SK-N-SH (cell line): ENCODE measurements at regions not wholly inside any gene's neighbourhood (a gene's known extent, or its start where the extent isn't known, plus 50 kb on each side); places are given as distances from the start of the nearest gene placed in this dataset.

Experiments
- CTCF ChIA-PET: fragments of 300-600, 350-600 bp; formaldehyde crosslinking; extraction: SDS; loops from one replicate; lab custom pipeline; 2021; lab: Yijun Ruan, JAX
- POLR2A ChIA-PET: fragments of 350-600 bp; sonication (Branson Sonifier 250); formaldehyde crosslinking; extraction: SDS; loops from one replicate; lab custom pipeline; 2020; ENCODE audit warnings: antibody characterized with exemption, inconsistent platforms; lab: Yijun Ruan, JAX
- DNase-seq: peaks from one replicate; pipeline ENCODE4 v3.0.0; 2012
- H2AFZ ChIP-seq: fragments of 200-600 bp; sonication (generic); 2 replicates; pipeline ENCODE4 v1.8.1; 2016; ENCODE audit warnings: antibody characterized with exemption, mild to moderate bottlenecking, low read depth
- H3F3A ChIP-seq: fragments of 200-600 bp; sonication (generic); replicated peaks from 2 replicates; pipeline ENCODE3; 2016; ENCODE audit warnings: antibody characterized with exemption, mild to moderate bottlenecking; ENCODE audit not compliant: insufficient read depth
- H3K27ac ChIP-seq, 2 experiments: fragments of 200-500 bp in 1 of 2; fragments of 200-600 bp in 1 of 2; sonication (Bioruptor generic) in 1 of 2; sonication (generic), shearing (Covaris generic) in 1 of 2; 2 replicates each; pipeline versions ENCODE4 v1.5.1 to v1.6.1; 2014 to 2016; ENCODE audit warnings: low read depth in 2 of 2, inconsistent platforms in 1 of 2, low read length in 1 of 2, mild to moderate bottlenecking in 1 of 2, mixed read lengths in 1 of 2
- H3K27me3 ChIP-seq: fragments of 200-600 bp; sonication (generic), shearing (Covaris generic); 2 replicates; pipeline ENCODE4 v1.6.1; 2016; ENCODE audit warnings: mixed run types; ENCODE audit not compliant: insufficient read depth
- H3K36me3 ChIP-seq, 2 experiments: fragments of 200-500 bp in 1 of 2; fragments of 200-600 bp in 1 of 2; sonication (Bioruptor generic) in 1 of 2; sonication (generic) in 1 of 2; replicated peaks in 1 of 2; 2 replicates each; pipeline versions ENCODE3 to v1.5.1; 2014 to 2016; ENCODE audit warnings: low read length in 1 of 2, mild to moderate bottlenecking in 1 of 2; ENCODE audit not compliant: insufficient read depth in 2 of 2, control insufficient read depth in 1 of 2
- H3K4me1 ChIP-seq, 2 experiments: fragments of 200-500 bp in 1 of 2; fragments of 200-600 bp in 1 of 2; sonication (Bioruptor generic) in 1 of 2; sonication (generic), shearing (Covaris generic) in 1 of 2; 2 replicates each; pipeline versions ENCODE4 v1.5.1 to v1.6.1; 2014 to 2016; ENCODE audit warnings: low read depth in 1 of 2, low read length in 1 of 2, mixed run types in 1 of 2; ENCODE audit not compliant: insufficient read depth in 2 of 2, control insufficient read depth in 1 of 2
- H3K4me2 ChIP-seq: fragments of 200-600 bp; sonication (generic), shearing (Covaris generic); 2 replicates; pipeline ENCODE4 v1.6.1; 2017; ENCODE audit warnings: mixed run types
- H3K4me3 ChIP-seq, 2 experiments: fragments of 200-500 bp in 1 of 2; fragments of 200-600 bp in 1 of 2; sonication (Bioruptor generic) in 1 of 2; sonication (generic), shearing (Covaris generic) in 1 of 2; 2 replicates each; pipeline versions ENCODE4 v1.5.1 to v1.8.1; 2014 to 2016; ENCODE audit warnings: low read depth in 2 of 2, inconsistent platforms in 1 of 2, low read length in 1 of 2, mild to moderate bottlenecking in 1 of 2, mixed read lengths in 1 of 2, moderate library complexity in 1 of 2
- H3K79me2 ChIP-seq: fragments of 200-600 bp; sonication (generic); 2 replicates; pipeline ENCODE4 v1.8.1; 2017; ENCODE audit warnings: mild to moderate bottlenecking; ENCODE audit not compliant: insufficient read depth
- H3K9ac ChIP-seq: fragments of 200-600 bp; sonication (generic); 2 replicates; pipeline ENCODE4 v1.6.1; 2017; ENCODE audit warnings: mixed run types
- H3K9me2 ChIP-seq: fragments of 200-600 bp; sonication (generic); 2 replicates; pipeline ENCODE4 v1.6.1; 2017; ENCODE audit warnings: mixed run types
- H3K9me3 ChIP-seq: fragments of 200-600 bp; sonication (generic); 2 replicates; pipeline ENCODE4 v1.6.1; 2017; ENCODE audit warnings: mixed run types, mild to moderate bottlenecking, moderate library complexity
- H4K20me1 ChIP-seq: fragments of 200-600 bp; sonication (generic); 2 replicates; pipeline ENCODE4 v1.6.1; 2017; ENCODE audit warnings: mild to moderate bottlenecking, mixed run types; ENCODE audit not compliant: insufficient read depth
- CHD2 ChIP-seq: fragments of 150-350 bp; IDR thresholded peaks from 2 replicates; pipeline ENCODE4 v1.6.1; 2018; ENCODE audit warnings: low read length; ENCODE audit not compliant: partially characterized antibody
- ELF1 ChIP-seq: IDR thresholded peaks from 2 replicates; pipeline ENCODE4 v1.4.0; 2012
- FOXJ3 ChIP-seq: sonication (generic); formaldehyde crosslinking; IDR thresholded peaks from 2 replicates; pipeline ENCODE4 v1.5.1; 2020; ENCODE audit warnings: mild to moderate bottlenecking, missing genetic modification reagents
- FOXM1 ChIP-seq: IDR thresholded peaks from 2 replicates; pipeline ENCODE4 v1.4.0; 2012; ENCODE audit warnings: low read depth, mild to moderate bottlenecking
- GABPA ChIP-seq: IDR thresholded peaks from 2 replicates; pipeline ENCODE4 v1.4.0; 2012; ENCODE audit warnings: low read depth, mild to moderate bottlenecking
- GATA2 ChIP-seq: sonication (generic); formaldehyde crosslinking; IDR thresholded peaks from 2 replicates; pipeline ENCODE4 v1.5.0; 2020; ENCODE audit warnings: mild to moderate bottlenecking, missing genetic modification reagents
- JUND ChIP-seq: IDR thresholded peaks from 2 replicates; pipeline ENCODE4 v1.4.0; 2012
- MEF2A ChIP-seq: IDR thresholded peaks from 2 replicates; pipeline ENCODE4 v1.4.0; 2012; ENCODE audit warnings: low read depth, borderline replicate concordance
- NFIC ChIP-seq: IDR thresholded peaks from 2 replicates; pipeline ENCODE4 v1.4.0; 2012; ENCODE audit warnings: borderline replicate concordance
- RAD21 ChIP-seq: IDR thresholded peaks from 2 replicates; pipeline ENCODE4 v1.6.1; 2012; ENCODE audit warnings: mild to moderate bottlenecking, low read length
- RFX5 ChIP-seq: IDR thresholded peaks from 2 replicates; pipeline ENCODE4 v1.6.1; 2012; ENCODE audit warnings: mild to moderate bottlenecking, improper control_type of control experiment, low read length
- RXRA ChIP-seq: IDR thresholded peaks from 2 replicates; pipeline ENCODE4 v1.4.0; 2012; ENCODE audit warnings: low read depth, mild to moderate bottlenecking, borderline replicate concordance
- SIN3A ChIP-seq: IDR thresholded peaks from 2 replicates; pipeline ENCODE4 v1.6.1; 2012; ENCODE audit warnings: low read depth, mild to moderate bottlenecking, low read length, moderate library complexity, borderline replicate concordance
- TEAD4 ChIP-seq: IDR thresholded peaks from 2 replicates; pipeline ENCODE4 v1.4.0; 2012; ENCODE audit warnings: mild to moderate bottlenecking, borderline replicate concordance; ENCODE audit not compliant: insufficient read depth
- WGBS: methylation state at CpG from one replicate; pipeline ENCODE4 v1.1.6; 2017; ENCODE audit warnings: low lambda C conversion rate; 5-methylcytosine and 5-hydroxymethylcytosine counted together
- TF ChIP-seq, protein P1 (sequence below): IDR thresholded peaks from 2 replicates; pipeline ENCODE4 v1.6.1; 2012; ENCODE audit warnings: mild to moderate bottlenecking, low read depth, low read length, moderate library complexity
- TF ChIP-seq, protein P2 (sequence below): fragments of 150-350 bp; IDR thresholded peaks from 2 replicates; pipeline ENCODE4 v1.6.1; 2017; ENCODE audit warnings: antibody characterized with exemption, low read length, low read depth, borderline replicate concordance
- TF ChIP-seq, protein P3 (sequence below): IDR thresholded peaks from 2 replicates; pipeline ENCODE4 v1.4.0; 2012; ENCODE audit warnings: low read depth
- TF ChIP-seq, protein P4 (sequence below): fragments of 200-600 bp; sonication (generic); IDR thresholded peaks from 2 replicates; pipeline ENCODE4 v1.6.1; 2017; ENCODE audit warnings: antibody characterized with exemption, mild to moderate bottlenecking, moderate library complexity

DNA sequence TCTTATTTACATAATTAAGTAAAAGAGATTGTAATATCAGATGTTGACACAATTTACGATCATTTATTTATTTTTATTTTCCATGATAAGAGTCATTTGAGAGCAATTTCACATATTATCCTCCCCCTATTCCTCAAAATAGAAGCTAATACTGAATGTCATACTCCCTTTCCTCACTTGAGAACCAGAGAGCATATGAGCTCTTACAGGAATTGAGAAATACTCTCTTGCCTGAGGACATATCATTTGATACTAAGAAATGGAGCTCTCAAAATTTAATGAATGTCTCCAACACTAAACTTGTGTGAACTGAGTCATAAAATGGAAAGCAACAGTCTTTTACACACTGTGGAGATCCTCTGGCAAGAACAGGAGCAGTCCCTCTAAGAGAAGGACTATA lies 68.5 kb upstream of the CHST9 start:
- Histone ChIP-seq H3K4me2 (no peak overlapping the region), H3K27me3 (no peaks in the 10 kb centered on the region), H3F3A (no peaks in the 10 kb centered on the region), H2AFZ (no peak overlapping the region)
- DNase-seq: no peak
- TF ChIP-seq FOXM1: no peak
- no peak for TF ChIP-seq CHD2
- TF ChIP-seq, all 33 proteins: peak for 0
- H3K36me3 ChIP-seq: no peaks in the 10 kb centered on the region
- ChIA-PET POLR2A (no interaction called here), CTCF (interaction anchor here (1.0 to 1.4 kb wide), 4 partner anchors 12 to 248 kb away, joined by 3 read pairs; no protein-coding TSS in a partner anchor)
- no peaks in the 10 kb centered on the region for H3K9me2 ChIP-seq
- no peaks in the 10 kb centered on the region for H4K20me1 ChIP-seq
- H3K4me1 ChIP-seq: no peaks in the 10 kb centered on the region
- H3K79me2 ChIP-seq: no peaks in the 10 kb centered on the region
- 46% methylated on average over 1 of the region's 1 CpG for WGBS
- H3K9me3 ChIP-seq: no peaks in the 10 kb centered on the region
- no peak overlapping the region; a peak in 1 of 4 replicates for H3K27ac ChIP-seq
- H3K9ac ChIP-seq: no peak overlapping the region
- no peak overlapping the region for H3K4me3 ChIP-seq

DNA sequence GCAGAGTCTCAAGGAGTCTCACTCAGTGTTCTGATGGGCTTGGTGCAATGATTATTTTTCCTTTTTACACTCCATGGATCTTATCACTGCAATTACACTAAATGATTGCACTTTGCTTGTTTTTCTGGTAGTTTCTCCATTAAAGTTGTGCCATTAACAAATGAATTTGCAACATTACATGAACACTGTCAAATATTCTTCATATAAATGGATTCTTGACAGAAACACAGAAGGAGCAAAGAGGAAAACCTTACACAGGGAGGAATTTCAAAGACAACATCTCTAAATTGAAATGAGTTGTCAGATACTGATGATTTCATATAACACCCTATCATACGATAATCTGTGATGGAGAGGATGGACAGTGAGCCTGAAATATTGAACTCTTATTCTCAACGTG lies 65.4 kb upstream of the CHST9 start:
- Histone ChIP-seq H3K4me1 (no peaks in the 10 kb centered on the region), H3F3A (no peaks in the 10 kb centered on the region), H3K4me2 (no peak overlapping the region), H3K27me3 (no peaks in the 10 kb centered on the region), H3K9me3 (no peaks in the 10 kb centered on the region), H3K9me2 (no peaks in the 10 kb centered on the region), H4K20me1 (no peaks in the 10 kb centered on the region), H3K27ac (no peak overlapping the region), H3K9ac (no peak overlapping the region), H3K4me3 (no peak overlapping the region), H2AFZ (no peak overlapping the region), H3K79me2 (no peaks in the 10 kb centered on the region), H3K36me3 (no peaks in the 10 kb centered on the region)
- 32% methylated on average over 2 of the region's 2 CpGs for WGBS
- ChIA-PET POLR2A (no interaction called here), CTCF (no interaction called here)
- no peak for DNase-seq
- TF ChIP-seq, protein P1, sequence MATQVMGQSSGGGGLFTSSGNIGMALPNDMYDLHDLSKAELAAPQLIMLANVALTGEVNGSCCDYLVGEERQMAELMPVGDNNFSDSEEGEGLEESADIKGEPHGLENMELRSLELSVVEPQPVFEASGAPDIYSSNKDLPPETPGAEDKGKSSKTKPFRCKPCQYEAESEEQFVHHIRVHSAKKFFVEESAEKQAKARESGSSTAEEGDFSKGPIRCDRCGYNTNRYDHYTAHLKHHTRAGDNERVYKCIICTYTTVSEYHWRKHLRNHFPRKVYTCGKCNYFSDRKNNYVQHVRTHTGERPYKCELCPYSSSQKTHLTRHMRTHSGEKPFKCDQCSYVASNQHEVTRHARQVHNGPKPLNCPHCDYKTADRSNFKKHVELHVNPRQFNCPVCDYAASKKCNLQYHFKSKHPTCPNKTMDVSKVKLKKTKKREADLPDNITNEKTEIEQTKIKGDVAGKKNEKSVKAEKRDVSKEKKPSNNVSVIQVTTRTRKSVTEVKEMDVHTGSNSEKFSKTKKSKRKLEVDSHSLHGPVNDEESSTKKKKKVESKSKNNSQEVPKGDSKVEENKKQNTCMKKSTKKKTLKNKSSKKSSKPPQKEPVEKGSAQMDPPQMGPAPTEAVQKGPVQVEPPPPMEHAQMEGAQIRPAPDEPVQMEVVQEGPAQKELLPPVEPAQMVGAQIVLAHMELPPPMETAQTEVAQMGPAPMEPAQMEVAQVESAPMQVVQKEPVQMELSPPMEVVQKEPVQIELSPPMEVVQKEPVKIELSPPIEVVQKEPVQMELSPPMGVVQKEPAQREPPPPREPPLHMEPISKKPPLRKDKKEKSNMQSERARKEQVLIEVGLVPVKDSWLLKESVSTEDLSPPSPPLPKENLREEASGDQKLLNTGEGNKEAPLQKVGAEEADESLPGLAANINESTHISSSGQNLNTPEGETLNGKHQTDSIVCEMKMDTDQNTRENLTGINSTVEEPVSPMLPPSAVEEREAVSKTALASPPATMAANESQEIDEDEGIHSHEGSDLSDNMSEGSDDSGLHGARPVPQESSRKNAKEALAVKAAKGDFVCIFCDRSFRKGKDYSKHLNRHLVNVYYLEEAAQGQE: no peak
- TF ChIP-seq GATA2 (CRISPR knock-in tag) (no peak), SIN3A (no peak), FOXJ3 (no peak), MEF2A (no peak), ELF1 (no peak), JUND (no peak), NFIC (no peak), RFX5 (no peak), RXRA (no peak), GABPA (no peak), RAD21 (no peak), FOXM1 (no peak), TEAD4 (no peak)
- TF ChIP-seq, protein P2, sequence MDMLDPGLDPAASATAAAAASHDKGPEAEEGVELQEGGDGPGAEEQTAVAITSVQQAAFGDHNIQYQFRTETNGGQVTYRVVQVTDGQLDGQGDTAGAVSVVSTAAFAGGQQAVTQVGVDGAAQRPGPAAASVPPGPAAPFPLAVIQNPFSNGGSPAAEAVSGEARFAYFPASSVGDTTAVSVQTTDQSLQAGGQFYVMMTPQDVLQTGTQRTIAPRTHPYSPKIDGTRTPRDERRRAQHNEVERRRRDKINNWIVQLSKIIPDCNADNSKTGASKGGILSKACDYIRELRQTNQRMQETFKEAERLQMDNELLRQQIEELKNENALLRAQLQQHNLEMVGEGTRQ: no peak
- TF ChIP-seq, protein P3, sequence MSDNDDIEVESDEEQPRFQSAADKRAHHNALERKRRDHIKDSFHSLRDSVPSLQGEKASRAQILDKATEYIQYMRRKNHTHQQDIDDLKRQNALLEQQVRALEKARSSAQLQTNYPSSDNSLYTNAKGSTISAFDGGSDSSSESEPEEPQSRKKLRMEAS: no peak
- TF ChIP-seq, protein P4, sequence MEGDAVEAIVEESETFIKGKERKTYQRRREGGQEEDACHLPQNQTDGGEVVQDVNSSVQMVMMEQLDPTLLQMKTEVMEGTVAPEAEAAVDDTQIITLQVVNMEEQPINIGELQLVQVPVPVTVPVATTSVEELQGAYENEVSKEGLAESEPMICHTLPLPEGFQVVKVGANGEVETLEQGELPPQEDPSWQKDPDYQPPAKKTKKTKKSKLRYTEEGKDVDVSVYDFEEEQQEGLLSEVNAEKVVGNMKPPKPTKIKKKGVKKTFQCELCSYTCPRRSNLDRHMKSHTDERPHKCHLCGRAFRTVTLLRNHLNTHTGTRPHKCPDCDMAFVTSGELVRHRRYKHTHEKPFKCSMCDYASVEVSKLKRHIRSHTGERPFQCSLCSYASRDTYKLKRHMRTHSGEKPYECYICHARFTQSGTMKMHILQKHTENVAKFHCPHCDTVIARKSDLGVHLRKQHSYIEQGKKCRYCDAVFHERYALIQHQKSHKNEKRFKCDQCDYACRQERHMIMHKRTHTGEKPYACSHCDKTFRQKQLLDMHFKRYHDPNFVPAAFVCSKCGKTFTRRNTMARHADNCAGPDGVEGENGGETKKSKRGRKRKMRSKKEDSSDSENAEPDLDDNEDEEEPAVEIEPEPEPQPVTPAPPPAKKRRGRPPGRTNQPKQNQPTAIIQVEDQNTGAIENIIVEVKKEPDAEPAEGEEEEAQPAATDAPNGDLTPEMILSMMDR: no peak
